ENCODE measurements at regions not wholly inside any gene's neighbourhood (a gene's known extent, or its start where the extent isn't known, plus 50 kb on each side); places are given as distances from the start of the nearest gene placed in this dataset.
"Not testable (repeated sequence)": the region's sequence is repeated elsewhere in the genome, so short reads cannot be mapped to it uniquely, and the experiment has no call there.

GRCh38 chr11:25456211-25456610 is 875.7 kb upstream of the ANO3 start:
- no peaks in the 10 kb centered on the region for H3K27me3 ChIP-seq (ENCODE audit: control insufficient read depth, insufficient read depth, low read length)
- no peak overlapping the region for H3K4me3 ChIP-seq (ENCODE audit: low read depth, low read length)
- CTCF ChIA-PET = no interaction called here
- POLR2A ChIA-PET = no interaction called here
- no peak for TF ChIP-seq CTCF (IDR thresholded peaks at IDR 0.05; ENCODE audit: insufficient read depth, low read depth, low read length)
- no peak for DNase-seq (ENCODE audit: low read depth)
- no peaks in the 10 kb centered on the region for H3K36me3 ChIP-seq (ENCODE audit: control insufficient read depth, insufficient read depth, low read length)

- no peak for DNase-seq (ENCODE audit: low read depth)
- no peak for TF ChIP-seq CTCF (IDR thresholded peaks at IDR 0.05; ENCODE audit: insufficient read depth, low read depth, low read length)
- H3K36me3 ChIP-seq (ENCODE audit: control insufficient read depth, insufficient read depth, low read length) = no peaks in the 10 kb centered on the region
- no peaks in the 10 kb centered on the region for H3K27me3 ChIP-seq (ENCODE audit: control insufficient read depth, insufficient read depth, low read length)
- POLR2A ChIA-PET = no interaction called here
- no peak overlapping the region for H3K4me3 ChIP-seq (ENCODE audit: low read depth, low read length)
- CTCF ChIA-PET = no interaction called here
Measured at GRCh38 chr11:25483915-25484635, 847.9 kb upstream of the ANO3 start.

- ChIA-PET CTCF (no interaction called here), POLR2A (no interaction called here)
- Histone ChIP-seq H3K27me3 (ENCODE audit: control insufficient read depth, insufficient read depth, low read length) (no peaks in the 10 kb centered on the region), H3K36me3 (ENCODE audit: control insufficient read depth, insufficient read depth, low read length) (no peaks in the 10 kb centered on the region), H3K4me3 (ENCODE audit: low read depth, low read length) (no peak overlapping the region)
- DNase-seq (ENCODE audit: low read depth) = no peak
- TF ChIP-seq CTCF (IDR thresholded peaks at IDR 0.05; ENCODE audit: insufficient read depth, low read depth, low read length) = no peak
Measured at GRCh38 chr11:25485315-25485714, 846.6 kb upstream of the ANO3 start.

GRCh38 chr11:25486338-25486737 is 845.6 kb upstream of the ANO3 start:
- POLR2A ChIA-PET; H3K4me3 ChIP-seq (ENCODE audit: low read depth, low read length); H3K36me3 ChIP-seq (ENCODE audit: control insufficient read depth, insufficient read depth, low read length); DNase-seq (ENCODE audit: low read depth); H3K27me3 ChIP-seq (ENCODE audit: control insufficient read depth, insufficient read depth, low read length); CTCF ChIA-PET: not testable (repeated sequence)

- H3K36me3 ChIP-seq (ENCODE audit: control insufficient read depth, insufficient read depth, low read length); CTCF ChIA-PET; H3K27me3 ChIP-seq (ENCODE audit: control insufficient read depth, insufficient read depth, low read length); DNase-seq (ENCODE audit: low read depth); POLR2A ChIA-PET; H3K4me3 ChIP-seq (ENCODE audit: low read depth, low read length): not testable (repeated sequence)
Measured at GRCh38 chr11:25488176-25488575, 843.8 kb upstream of the ANO3 start.

GRCh38 chr11:25501426-25501825 is 830.5 kb upstream of the ANO3 start:
- H3K4me3 ChIP-seq (ENCODE audit: low read depth, low read length); DNase-seq (ENCODE audit: low read depth); CTCF ChIA-PET; POLR2A ChIA-PET; H3K27me3 ChIP-seq (ENCODE audit: control insufficient read depth, insufficient read depth, low read length); H3K36me3 ChIP-seq (ENCODE audit: control insufficient read depth, insufficient read depth, low read length): not testable (repeated sequence)

GRCh38 chr11:25515576-25515975 is 816.4 kb upstream of the ANO3 start:
- Histone ChIP-seq H3K27me3 (ENCODE audit: control insufficient read depth, insufficient read depth, low read length) (no peaks in the 10 kb centered on the region), H3K36me3 (ENCODE audit: control insufficient read depth, insufficient read depth, low read length) (no peaks in the 10 kb centered on the region), H3K4me3 (ENCODE audit: low read depth, low read length) (no peak overlapping the region)
- ChIA-PET POLR2A (no interaction called here), CTCF (no interaction called here)
- TF ChIP-seq CTCF (IDR thresholded peaks at IDR 0.05; ENCODE audit: insufficient read depth, low read depth, low read length) = no peak
- DNase-seq (ENCODE audit: low read depth) = no peak
